Stimulated activated CD4-positive, alpha-beta T cell treated with anti-CD3 and anti-CD28 coated beads, Interleukin-1b, Interleukin-23, amount 100 ng/mL, for 4 hours (primary cell): ENCODE measurements at regions not wholly inside any gene's neighbourhood (a gene's known extent, or its start where the extent isn't known, plus 50 kb on each side); places are given as distances from the start of the nearest gene placed in this dataset.

Source experiments
- DNase-seq, 2 donors: peaks; one replicate each; pipeline ENCODE4 v3.0.0-alpha.2; 2020; ENCODE audit warnings: low read depth in 2 of 2

- DNase-seq: no peak
These were observed 620.0 kb upstream of the B3GALT2 start for GRCh38 chr1:193806079-193807048.

- no peak for DNase-seq
These were observed 613.7 kb upstream of the B3GALT2 start for GRCh38 chr1:193799948-193800690.

- DNase-seq: no peak
These were observed 613.0 kb upstream of the B3GALT2 start for GRCh38 chr1:193799371-193799770.

- DNase-seq: no peak
These were observed 607.8 kb upstream of the B3GALT2 start for GRCh38 chr1:193794239-193794638.

- no peak for DNase-seq
These were observed 605.3 kb upstream of the B3GALT2 start for GRCh38 chr1:193791746-193792145.

- DNase-seq: no peak
These were observed 600.6 kb upstream of the B3GALT2 start for GRCh38 chr1:193787061-193787460.

GRCh38 chr1:193785850-193786420 lies 599.5 kb upstream of the B3GALT2 start:
- no peak for DNase-seq

- no peak for DNase-seq
These were observed 588.3 kb upstream of the B3GALT2 start for GRCh38 chr1:193774536-193775323.

GRCh38 chr1:193771596-193771995 lies 585.2 kb upstream of the B3GALT2 start:
- no peak for DNase-seq

GRCh38 chr1:193769651-193770050 lies 583.2 kb upstream of the B3GALT2 start:
- DNase-seq: no peak

- DNase-seq: no peak
These were observed 581.5 kb upstream of the B3GALT2 start for GRCh38 chr1:193767886-193768285.

GRCh38 chr1:193766329-193766728 lies 579.9 kb upstream of the B3GALT2 start:
- no peak for DNase-seq

GRCh38 chr1:193763266-193763665 lies 576.9 kb upstream of the B3GALT2 start:
- DNase-seq: no peak

- DNase-seq: no peak
These were observed 575.8 kb upstream of the B3GALT2 start for GRCh38 chr1:193762236-193762635.

- no peak for DNase-seq
These were observed 569.0 kb upstream of the B3GALT2 start for GRCh38 chr1:193755441-193755840.

- no peak for DNase-seq
These were observed 568.5 kb upstream of the B3GALT2 start for GRCh38 chr1:193754732-193755427.

GRCh38 chr1:193754151-193754550 lies 567.7 kb upstream of the B3GALT2 start:
- DNase-seq: no peak

GRCh38 chr1:193753038-193753756 lies 566.8 kb upstream of the B3GALT2 start:
- DNase-seq: no peak

GRCh38 chr1:193749868-193750267 lies 563.5 kb upstream of the B3GALT2 start:
- DNase-seq: no peak

- DNase-seq: no peak
These were observed 561.2 kb upstream of the B3GALT2 start for GRCh38 chr1:193747579-193747978.
